ENCODE measurements at regions not wholly inside any gene's neighbourhood (a gene's known extent, or its start where the extent isn't known, plus 50 kb on each side); places are given as distances from the start of the nearest gene placed in this dataset.

- TF ChIP-seq TAF1 (IDR thresholded peaks at IDR 0.05; ENCODE audit: borderline replicate concordance, insufficient read depth, low read length) = no peak
These were observed 822.0 kb upstream of the SLIT2 start for GRCh38 chr4:19429684-19430083.

- no peak for TF ChIP-seq FOXP2 (optimal IDR thresholded peaks at IDR 0.05; ENCODE audit: borderline replicate concordance, extremely low read depth, extremely low read length, insufficient read depth)
These were observed 826.6 kb upstream of the SLIT2 start for GRCh38 chr4:19425146-19425545.

GRCh38 chr4:19417256-19417655 lies 834.4 kb upstream of the SLIT2 start:
- TF ChIP-seq REST (IDR thresholded peaks at IDR 0.05; ENCODE audit: insufficient read depth in 1 of 2, low read depth in 2 of 2, low read length in 2 of 2) = no peak
- no peak for TF ChIP-seq SIN3A (IDR thresholded peaks at IDR 0.05; ENCODE audit: borderline replicate concordance, insufficient read depth, low read length)
- no peak for TF ChIP-seq TAF1 (IDR thresholded peaks at IDR 0.05; ENCODE audit: borderline replicate concordance, insufficient read depth, low read length)
- TF ChIP-seq POLR2AphosphoS5 (IDR thresholded peaks at IDR 0.05; ENCODE audit: low read depth, low read length) = no peak
- no peak for TF ChIP-seq FOXP2 (optimal IDR thresholded peaks at IDR 0.05; ENCODE audit: borderline replicate concordance, extremely low read depth, extremely low read length, insufficient read depth)

- TF ChIP-seq TAF1 (IDR thresholded peaks at IDR 0.05; ENCODE audit: borderline replicate concordance, insufficient read depth, low read length) (no peak), SIN3A (IDR thresholded peaks at IDR 0.05; ENCODE audit: borderline replicate concordance, insufficient read depth, low read length) (no peak), FOXP2 (optimal IDR thresholded peaks at IDR 0.05; ENCODE audit: borderline replicate concordance, extremely low read depth, extremely low read length, insufficient read depth) (no peak), POLR2AphosphoS5 (IDR thresholded peaks at IDR 0.05; ENCODE audit: low read depth, low read length) (no peak), REST (IDR thresholded peaks at IDR 0.05; ENCODE audit: insufficient read depth in 1 of 2, low read depth in 2 of 2, low read length in 2 of 2) (no peak)
These were observed 835.6 kb upstream of the SLIT2 start for GRCh38 chr4:19416146-19416545.

- no peak for TF ChIP-seq POLR2AphosphoS5 (IDR thresholded peaks at IDR 0.05; ENCODE audit: low read depth, low read length)
- TF ChIP-seq TAF1 (IDR thresholded peaks at IDR 0.05; ENCODE audit: borderline replicate concordance, insufficient read depth, low read length) = no peak
- TF ChIP-seq SIN3A (IDR thresholded peaks at IDR 0.05; ENCODE audit: borderline replicate concordance, insufficient read depth, low read length) = no peak
- no peak for TF ChIP-seq FOXP2 (optimal IDR thresholded peaks at IDR 0.05; ENCODE audit: borderline replicate concordance, extremely low read depth, extremely low read length, insufficient read depth)
- no peak for TF ChIP-seq REST (IDR thresholded peaks at IDR 0.05; ENCODE audit: insufficient read depth in 1 of 2, low read depth in 2 of 2, low read length in 2 of 2)
These were observed 843.2 kb upstream of the SLIT2 start for GRCh38 chr4:19408490-19408889.

- no peak for TF ChIP-seq SIN3A (IDR thresholded peaks at IDR 0.05; ENCODE audit: borderline replicate concordance, insufficient read depth, low read length)
- TF ChIP-seq POLR2AphosphoS5 (IDR thresholded peaks at IDR 0.05; ENCODE audit: low read depth, low read length) = no peak
- no peak for TF ChIP-seq REST (IDR thresholded peaks at IDR 0.05; ENCODE audit: insufficient read depth in 1 of 2, low read depth in 2 of 2, low read length in 2 of 2)
- TF ChIP-seq FOXP2 (optimal IDR thresholded peaks at IDR 0.05; ENCODE audit: borderline replicate concordance, extremely low read depth, extremely low read length, insufficient read depth) = no peak
- no peak for TF ChIP-seq TAF1 (IDR thresholded peaks at IDR 0.05; ENCODE audit: borderline replicate concordance, insufficient read depth, low read length)
These were observed 844.9 kb upstream of the SLIT2 start for GRCh38 chr4:19406789-19407188.

Measured in PFSK-1 (cell line).